ENCODE measurements at regions not wholly inside any gene's neighbourhood (a gene's known extent, or its start where the extent isn't known, plus 50 kb on each side); places are given as distances from the start of the nearest gene placed in this dataset.
"Not testable (repeated sequence)": the region's sequence is repeated elsewhere in the genome, so short reads cannot be mapped to it uniquely, and the experiment has no call there.

GRCh38 chr11:109945626-109946321, 147.4 kb upstream of the ZC3H12C start:
- DNase-seq = no peak

- DNase-seq = peak; percentile 3
Measured at GRCh38 chr11:109946322-109946846, 146.8 kb upstream of the ZC3H12C start.

GRCh38 chr11:109954534-109954933, 138.7 kb upstream of the ZC3H12C start:
- DNase-seq = no peak

- DNase-seq = no peak
Measured at GRCh38 chr11:109956124-109956793, 136.9 kb upstream of the ZC3H12C start.

- no peak for DNase-seq
Measured at GRCh38 chr11:109957000-109957399, 136.2 kb upstream of the ZC3H12C start.

- no peak for DNase-seq
Measured at GRCh38 chr11:109957601-109958000, 135.6 kb upstream of the ZC3H12C start.

- no peak for DNase-seq
Measured at GRCh38 chr11:109958131-109958820, 134.9 kb upstream of the ZC3H12C start.

GRCh38 chr11:109958821-109959166, 134.4 kb upstream of the ZC3H12C start:
- DNase-seq = no peak

GRCh38 chr11:109960831-109961230, 132.4 kb upstream of the ZC3H12C start:
- no peak for DNase-seq

GRCh38 chr11:109961261-109961660, 131.9 kb upstream of the ZC3H12C start:
- no peak for DNase-seq

GRCh38 chr11:109963101-109963500, 130.1 kb upstream of the ZC3H12C start:
- DNase-seq = no peak

- DNase-seq = no peak
Measured at GRCh38 chr11:109964487-109964886, 128.7 kb upstream of the ZC3H12C start.

- DNase-seq = not testable (repeated sequence)
Measured at GRCh38 chr11:109965445-109965844, 127.7 kb upstream of the ZC3H12C start.

GRCh38 chr11:109965926-109966325, 127.3 kb upstream of the ZC3H12C start:
- DNase-seq = not testable (repeated sequence)

- DNase-seq = not testable (repeated sequence)
Measured at GRCh38 chr11:109967136-109967535, 126.1 kb upstream of the ZC3H12C start.

- DNase-seq = no peak
Measured at GRCh38 chr11:109968299-109968698, 124.9 kb upstream of the ZC3H12C start.

GRCh38 chr11:109968781-109969180, 124.4 kb upstream of the ZC3H12C start:
- DNase-seq = no peak

- DNase-seq = no peak
Measured at GRCh38 chr11:109970516-109971183, 122.5 kb upstream of the ZC3H12C start.

GRCh38 chr11:109971184-109971523, 122.0 kb upstream of the ZC3H12C start:
- no peak for DNase-seq

GRCh38 chr11:109972181-109972715, 120.9 kb upstream of the ZC3H12C start:
- DNase-seq = no peak

GRCh38 chr11:109972939-109973338, 120.3 kb upstream of the ZC3H12C start:
- DNase-seq = no peak

- no peak for DNase-seq
Measured at GRCh38 chr11:109973486-109973885, 119.7 kb upstream of the ZC3H12C start.

GRCh38 chr11:109974523-109974922, 118.7 kb upstream of the ZC3H12C start:
- no peak for DNase-seq
